ENCODE measurements at regions not wholly inside any gene's neighbourhood (a gene's known extent, or its start where the extent isn't known, plus 50 kb on each side); places are given as distances from the start of the nearest gene placed in this dataset.

DNA sequence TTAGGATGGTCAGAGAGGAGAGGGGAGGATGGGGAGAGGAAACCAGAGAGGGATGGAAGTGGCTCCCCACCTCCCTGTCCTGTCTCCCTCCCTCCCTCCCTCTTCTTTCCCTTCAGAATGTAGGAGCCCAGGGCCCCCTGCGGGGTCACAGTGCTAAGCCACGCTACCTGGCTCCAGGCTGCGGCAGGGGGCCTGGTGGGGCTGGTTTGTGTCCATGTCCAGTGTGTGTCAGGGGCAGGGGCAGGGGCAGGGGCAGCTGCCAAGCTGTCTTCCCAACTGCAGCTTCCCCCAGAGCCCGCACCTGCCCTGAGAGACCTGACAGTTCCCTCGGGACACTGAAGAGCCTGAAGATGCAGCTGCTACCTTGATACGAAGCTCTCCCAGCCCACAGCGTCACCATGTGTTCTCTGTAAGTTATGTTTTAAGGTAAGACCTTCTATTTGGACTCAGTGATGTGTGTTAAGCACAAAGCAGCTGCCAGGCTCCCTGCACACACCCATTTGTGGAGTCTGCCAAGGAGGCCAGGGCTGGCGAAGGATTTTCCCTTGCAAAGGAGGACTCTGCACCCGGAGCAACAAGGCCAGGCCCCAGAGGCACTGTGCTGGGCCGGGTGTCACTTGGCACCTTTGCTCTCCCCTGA lies 121.8 kb upstream of the SMAD3 start:
- no peak for DNase-seq
- no peaks in the 10 kb centered on the region for H3K36me3 ChIP-seq
- H3K4me1 ChIP-seq: no peaks in the 10 kb centered on the region
- no peaks in the 10 kb centered on the region for H3K9me3 ChIP-seq
- H3K27me3 ChIP-seq: no peaks in the 10 kb centered on the region
- TF ChIP-seq, protein P1, sequence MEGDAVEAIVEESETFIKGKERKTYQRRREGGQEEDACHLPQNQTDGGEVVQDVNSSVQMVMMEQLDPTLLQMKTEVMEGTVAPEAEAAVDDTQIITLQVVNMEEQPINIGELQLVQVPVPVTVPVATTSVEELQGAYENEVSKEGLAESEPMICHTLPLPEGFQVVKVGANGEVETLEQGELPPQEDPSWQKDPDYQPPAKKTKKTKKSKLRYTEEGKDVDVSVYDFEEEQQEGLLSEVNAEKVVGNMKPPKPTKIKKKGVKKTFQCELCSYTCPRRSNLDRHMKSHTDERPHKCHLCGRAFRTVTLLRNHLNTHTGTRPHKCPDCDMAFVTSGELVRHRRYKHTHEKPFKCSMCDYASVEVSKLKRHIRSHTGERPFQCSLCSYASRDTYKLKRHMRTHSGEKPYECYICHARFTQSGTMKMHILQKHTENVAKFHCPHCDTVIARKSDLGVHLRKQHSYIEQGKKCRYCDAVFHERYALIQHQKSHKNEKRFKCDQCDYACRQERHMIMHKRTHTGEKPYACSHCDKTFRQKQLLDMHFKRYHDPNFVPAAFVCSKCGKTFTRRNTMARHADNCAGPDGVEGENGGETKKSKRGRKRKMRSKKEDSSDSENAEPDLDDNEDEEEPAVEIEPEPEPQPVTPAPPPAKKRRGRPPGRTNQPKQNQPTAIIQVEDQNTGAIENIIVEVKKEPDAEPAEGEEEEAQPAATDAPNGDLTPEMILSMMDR (IDR thresholded peaks at IDR 0.05; ENCODE audit: low read depth, low read length): no peak
- no peak overlapping the region for H3K4me3 ChIP-seq (ENCODE audit: low read depth, low read length)

DNA sequence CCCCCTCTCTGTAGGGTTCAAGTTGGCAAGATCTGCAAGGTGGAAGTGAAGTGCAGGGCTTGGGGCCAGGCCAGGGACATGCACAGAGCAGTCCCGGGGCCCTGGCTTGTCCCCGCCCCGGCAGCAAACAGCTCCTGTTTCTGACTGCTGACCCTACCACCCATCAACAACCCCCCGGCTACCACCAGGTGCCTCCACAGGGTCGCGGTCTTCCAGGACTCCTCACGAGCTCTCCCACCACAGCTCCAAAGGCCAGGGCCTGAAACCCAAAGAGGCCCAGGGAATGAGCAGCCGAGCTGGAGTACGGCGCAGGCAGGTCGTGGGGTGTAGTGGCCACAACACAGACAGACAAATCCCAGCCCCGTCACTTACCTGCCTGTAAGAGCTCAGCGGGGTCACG lies 121.3 kb upstream of the SMAD3 start:
- TF ChIP-seq, protein P1 (IDR thresholded peaks at IDR 0.05; ENCODE audit: low read depth, low read length): no peak
- Histone ChIP-seq H3K4me3 (ENCODE audit: low read depth, low read length) (no peak overlapping the region), H3K36me3 (no peaks in the 10 kb centered on the region), H3K4me1 (no peaks in the 10 kb centered on the region), H3K27me3 (no peaks in the 10 kb centered on the region), H3K9me3 (no peaks in the 10 kb centered on the region)
- no peak for DNase-seq

DNA sequence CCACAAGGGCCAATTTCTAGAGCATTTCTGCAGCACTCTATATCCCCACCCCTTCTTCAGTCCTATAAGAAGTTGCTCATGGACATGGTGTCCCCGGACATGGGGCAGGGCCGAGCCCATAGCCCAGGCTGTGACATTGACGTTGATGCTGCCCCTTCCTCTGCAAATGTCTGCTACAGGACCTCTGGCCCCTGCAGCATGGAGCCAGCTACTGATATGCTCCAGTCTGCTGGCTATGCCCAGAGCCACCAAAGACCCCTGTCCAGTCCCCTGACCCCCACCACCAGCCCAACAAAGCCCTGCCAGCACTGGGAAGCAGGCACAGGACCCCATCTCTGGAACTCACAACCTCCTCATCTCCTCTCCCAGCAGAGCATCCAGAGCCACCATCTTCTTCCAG lies 120.1 kb upstream of the SMAD3 start:
- DNase-seq: no peak
- H3K27me3 ChIP-seq: no peaks in the 10 kb centered on the region
- no peaks in the 10 kb centered on the region for H3K9me3 ChIP-seq
- no peak overlapping the region for H3K4me3 ChIP-seq (ENCODE audit: low read depth, low read length)
- TF ChIP-seq, protein P1 (IDR thresholded peaks at IDR 0.05; ENCODE audit: low read depth, low read length): no peak
- H3K36me3 ChIP-seq: no peaks in the 10 kb centered on the region
- no peaks in the 10 kb centered on the region for H3K4me1 ChIP-seq

DNA sequence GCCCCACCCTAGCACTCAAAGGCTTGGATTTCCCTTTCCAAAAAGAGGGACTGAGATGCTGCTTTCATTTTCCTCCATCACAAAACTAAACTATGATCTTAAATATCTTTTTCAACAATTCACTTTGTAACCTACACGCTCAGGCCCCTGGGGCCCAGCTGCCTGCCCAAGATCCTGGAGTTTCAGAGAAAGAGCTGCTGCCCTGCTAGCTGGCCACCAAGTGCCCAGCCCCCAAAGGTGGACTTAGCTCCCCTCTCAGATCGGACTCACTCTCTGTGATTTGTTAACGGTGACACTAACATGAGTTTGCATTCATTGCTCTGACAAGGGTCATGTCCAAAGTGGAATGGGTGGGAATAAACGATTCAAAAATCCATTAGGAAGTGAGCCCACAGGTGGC lies 119.6 kb upstream of the SMAD3 start:
- no peaks in the 10 kb centered on the region for H3K9me3 ChIP-seq
- TF ChIP-seq, protein P1 (IDR thresholded peaks at IDR 0.05; ENCODE audit: low read depth, low read length): no peak
- H3K27me3 ChIP-seq: no peaks in the 10 kb centered on the region
- H3K4me3 ChIP-seq (ENCODE audit: low read depth, low read length): no peak overlapping the region
- no peak for DNase-seq
- H3K36me3 ChIP-seq: no peaks in the 10 kb centered on the region
- H3K4me1 ChIP-seq: no peaks in the 10 kb centered on the region

DNA sequence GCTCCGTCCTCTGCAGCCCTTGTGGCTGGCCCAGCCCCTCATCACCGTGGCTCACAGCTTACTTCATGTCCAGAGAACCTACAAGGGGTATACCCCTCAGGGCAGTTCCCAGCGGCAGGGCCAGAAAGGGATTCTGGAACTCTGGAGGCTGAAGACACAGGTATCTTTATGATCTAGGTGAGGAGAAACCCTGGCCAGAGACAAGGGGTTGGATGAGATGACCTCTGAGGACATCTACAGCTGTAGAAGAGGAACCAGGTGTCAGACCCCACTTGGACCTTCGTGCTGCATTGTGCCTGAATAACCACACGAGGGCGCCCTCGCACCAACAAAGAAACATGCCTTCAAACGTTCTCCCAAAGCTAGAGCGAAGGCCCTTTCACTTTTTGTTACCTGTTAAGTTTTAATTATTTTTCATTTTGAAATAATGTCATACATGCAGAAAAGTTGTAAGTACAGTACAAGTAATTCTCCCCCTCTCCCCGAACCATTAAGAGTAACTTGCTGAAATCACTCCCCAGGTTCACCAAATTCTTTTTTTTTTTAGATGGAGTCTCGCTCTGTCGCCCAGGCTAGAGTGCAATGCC lies 118.7 kb upstream of the SMAD3 start:
- Histone ChIP-seq H3K4me1 (no peaks in the 10 kb centered on the region), H3K27me3 (no peaks in the 10 kb centered on the region), H3K4me3 (ENCODE audit: low read depth, low read length) (no peak overlapping the region; the same call in 1 of the 2 replicates), H3K36me3 (no peaks in the 10 kb centered on the region), H3K9me3 (no peaks in the 10 kb centered on the region)
- DNase-seq: peak; percentile 55
- TF ChIP-seq, protein P1 (IDR thresholded peaks at IDR 0.05; ENCODE audit: low read depth, low read length): peak; percentile 95

DNA sequence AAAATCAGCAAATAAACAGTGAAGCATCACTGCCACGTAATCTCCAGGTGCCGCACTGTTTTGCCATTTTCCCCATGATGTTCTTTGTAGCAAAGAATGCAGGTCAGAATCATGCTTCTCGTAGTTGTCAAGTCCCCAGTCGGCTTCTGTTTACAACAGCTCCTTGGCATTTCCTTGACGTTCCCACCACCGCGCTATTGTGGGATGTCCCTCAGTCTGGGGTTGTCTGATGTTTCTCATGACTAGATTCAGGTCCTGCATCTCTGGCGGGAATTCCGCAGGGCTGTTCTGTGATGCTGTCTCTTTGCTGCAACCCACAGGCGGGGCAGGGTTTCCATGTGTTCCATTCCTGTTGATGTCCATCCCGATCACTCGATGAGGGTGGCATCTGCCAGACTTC lies 117.9 kb upstream of the SMAD3 start:
- no peaks in the 10 kb centered on the region for H3K4me1 ChIP-seq
- no peaks in the 10 kb centered on the region for H3K36me3 ChIP-seq
- no peaks in the 10 kb centered on the region for H3K9me3 ChIP-seq
- DNase-seq: no peak
- H3K27me3 ChIP-seq: no peaks in the 10 kb centered on the region
- no peak overlapping the region for H3K4me3 ChIP-seq (ENCODE audit: low read depth, low read length)
- TF ChIP-seq, protein P1 (IDR thresholded peaks at IDR 0.05; ENCODE audit: low read depth, low read length): no peak

All from BE2C (cell line).